Activated B cell treated with CpG ODN at 0.5 μM for 24 hours (primary cell): ENCODE measurements at regions not wholly inside any gene's neighbourhood (a gene's known extent, or its start where the extent isn't known, plus 50 kb on each side); places are given as distances from the start of the nearest gene placed in this dataset.

Experiments used
- ATAC-seq: fragments of 200-7000 bp; cut with Tn5 transposase; one replicate; pipeline ENCODE4 v1.10.0; 2021; ENCODE audit warnings: low read depth, mild to moderate bottlenecking, moderate library complexity
- CTCF ChIA-PET: fragments of 350-600 bp; sonication (Branson Sonifier 250); formaldehyde crosslinking; loops from one replicate; lab custom pipeline; 2021; ENCODE audit warnings: antibody characterized with exemption; lab: Charles Lee
- POLR2A ChIA-PET: fragments of 350-600 bp; sonication (Branson Sonifier 250); formaldehyde crosslinking; loops from one replicate; lab custom pipeline; 2021; ENCODE audit warnings: antibody characterized with exemption; lab: Charles Lee
- DNase-seq: peaks from one replicate; pipeline ENCODE4 v3.0.0; 2022
- H3K27ac Mint-ChIP-seq: one replicate; pipeline ENCODE4 v1.8.0; 2020; ENCODE audit warnings: mixed read lengths
- H3K27me3 Mint-ChIP-seq: one replicate; pipeline ENCODE4 v1.8.0; 2021; ENCODE audit warnings: mixed read lengths
- H3K36me3 Mint-ChIP-seq: one replicate; pipeline ENCODE4 v1.8.0; 2021; ENCODE audit warnings: low read depth, mixed read lengths
- H3K4me1 Mint-ChIP-seq: one replicate; pipeline ENCODE4 v1.8.0; 2021; ENCODE audit warnings: mixed read lengths
- H3K4me3 Mint-ChIP-seq: one replicate; pipeline ENCODE4 v1.8.0; 2020; ENCODE audit warnings: mild to moderate bottlenecking, mixed read lengths
- H3K9me3 Mint-ChIP-seq: one replicate; pipeline ENCODE4 v1.8.0; 2020; ENCODE audit warnings: mixed read lengths
- CTCF ChIP-seq: fragments of 200-600 bp; IDR thresholded peaks from one replicate; pipeline ENCODE4 v1.8.0; 2022; ENCODE audit warnings: antibody characterized with exemption, mild to moderate bottlenecking
- intact Hi-C: fragments of 100-400 bp; cut with micrococcal nuclease; formaldehyde crosslinking; loops from one replicate; pipeline ENCODE4 v1.15.1; 2024

GRCh38 chr3:86748015-86748414 lies 242.9 kb downstream of the VGLL3 start:
- no peak for TF ChIP-seq CTCF
- no peak for ATAC-seq
- H3K9me3 Mint-ChIP-seq, result peaks cover 9% of the 10 kb centered on the region
- H3K27me3 Mint-ChIP-seq, result no peaks in the 10 kb centered on the region
- H3K27ac Mint-ChIP-seq, result no peak overlapping the region
- H3K36me3 Mint-ChIP-seq, result no peaks in the 10 kb centered on the region
- intact Hi-C loops, result no loop called here
- ChIA-PET CTCF (no interaction called here), POLR2A (no interaction called here)
- DNase-seq, result no peak
- no peak overlapping the region for H3K4me3 Mint-ChIP-seq
- no peaks in the 10 kb centered on the region for H3K4me1 Mint-ChIP-seq

GRCh38 chr3:86744051-86744450 lies 246.9 kb downstream of the VGLL3 start:
- H3K9me3 Mint-ChIP-seq, result peaks cover 6% of the 10 kb centered on the region
- no peak overlapping the region for H3K4me3 Mint-ChIP-seq
- no peaks in the 10 kb centered on the region for H3K36me3 Mint-ChIP-seq
- ATAC-seq, result no peak
- no peak for DNase-seq
- no peak overlapping the region for H3K27ac Mint-ChIP-seq
- intact Hi-C loops, result no loop called here
- no peaks in the 10 kb centered on the region for H3K27me3 Mint-ChIP-seq
- H3K4me1 Mint-ChIP-seq, result no peaks in the 10 kb centered on the region
- ChIA-PET CTCF (no interaction called here), POLR2A (no interaction called here)
- TF ChIP-seq CTCF, result no peak

- Mint-ChIP-seq H3K9me3 (peaks cover 3% of the 10 kb centered on the region), H3K4me1 (no peaks in the 10 kb centered on the region), H3K27me3 (no peaks in the 10 kb centered on the region), H3K36me3 (no peaks in the 10 kb centered on the region), H3K4me3 (no peak overlapping the region), H3K27ac (no peak overlapping the region)
- POLR2A ChIA-PET, result no interaction called here
- DNase-seq (no peak), ATAC-seq (no peak)
- TF ChIP-seq CTCF, result no peak
- intact Hi-C loops, result no loop called here
- CTCF ChIA-PET, result no interaction called here
Measured at GRCh38 chr3:86743233-86743632, 247.7 kb downstream of the VGLL3 start.

GRCh38 chr3:86740751-86741150 lies 250.2 kb downstream of the VGLL3 start:
- ChIA-PET POLR2A (no interaction called here), CTCF (no interaction called here)
- Mint-ChIP-seq H3K27ac (no peak overlapping the region), H3K9me3 (peaks cover 3% of the 10 kb centered on the region), H3K4me1 (no peaks in the 10 kb centered on the region), H3K4me3 (no peak overlapping the region), H3K27me3 (no peaks in the 10 kb centered on the region), H3K36me3 (no peaks in the 10 kb centered on the region)
- DNase-seq, result no peak
- intact Hi-C loops, result no loop called here
- no peak for TF ChIP-seq CTCF
- no peak for ATAC-seq

GRCh38 chr3:86739244-86739643 lies 251.7 kb downstream of the VGLL3 start:
- intact Hi-C loops, result no loop called here
- Mint-ChIP-seq H3K27ac (no peak overlapping the region), H3K4me3 (no peak overlapping the region), H3K4me1 (no peaks in the 10 kb centered on the region), H3K9me3 (peaks cover 4% of the 10 kb centered on the region), H3K27me3 (no peaks in the 10 kb centered on the region), H3K36me3 (no peaks in the 10 kb centered on the region)
- CTCF ChIA-PET, result no interaction called here
- DNase-seq, result no peak
- no peak for TF ChIP-seq CTCF
- no peak for ATAC-seq
- POLR2A ChIA-PET, result no interaction called here
